OCI-LY1 (cell line): ENCODE measurements at regions not wholly inside any gene's neighbourhood (a gene's known extent, or its start where the extent isn't known, plus 50 kb on each side); places are given as distances from the start of the nearest gene placed in this dataset.

ENCODE experiments used
- H2AFZ ChIP-seq: fragments of 200-600 bp; sonication (generic), shearing (Covaris generic); 2 replicates; pipeline ENCODE4 v1.6.0; 2014; ENCODE audit warnings: antibody characterized with exemption, mild to moderate bottlenecking, low read length
- H3F3A ChIP-seq: fragments of 200-600 bp; sonication (generic), shearing (Covaris generic); 2 replicates; pipeline ENCODE4 v1.6.0; 2014; ENCODE audit warnings: mild to moderate bottlenecking, antibody characterized with exemption, low read length, moderate library complexity; ENCODE audit not compliant: insufficient read depth
- H3K27ac ChIP-seq: fragments of 200-600 bp; sonication (generic); 2 replicates; pipeline ENCODE4 v1.5.1; 2014; ENCODE audit warnings: low read length, mixed run types, mild to moderate bottlenecking, low read depth; ENCODE audit not compliant: poor library complexity, severe bottlenecking
- H3K27me3 ChIP-seq: fragments of 200-600 bp; sonication (generic); 2 replicates; pipeline ENCODE4 v1.6.0; 2014; ENCODE audit warnings: antibody characterized with exemption, mild to moderate bottlenecking, low read length, moderate library complexity; ENCODE audit not compliant: insufficient read depth
- H3K36me3 ChIP-seq: fragments of 200-600 bp; sonication (generic); 2 replicates; pipeline ENCODE4 v1.6.1; 2014; ENCODE audit warnings: mild to moderate bottlenecking, antibody characterized with exemption, low read length, moderate library complexity, mixed read lengths; ENCODE audit not compliant: insufficient read depth
- H3K4me1 ChIP-seq: fragments of 200-600 bp; sonication (generic); 2 replicates; pipeline ENCODE4 v1.5.1; 2014; ENCODE audit warnings: mild to moderate bottlenecking, low read length, moderate library complexity; ENCODE audit not compliant: insufficient read depth, severe bottlenecking
- H3K4me2 ChIP-seq: fragments of 200-600 bp; sonication (generic), shearing (Covaris generic); 2 replicates; pipeline ENCODE4 v1.6.1; 2014; ENCODE audit warnings: low read length
- H3K4me3 ChIP-seq: fragments of 200-600 bp; sonication (generic); 2 replicates; pipeline ENCODE4 v1.5.1; 2014; ENCODE audit warnings: low read length, low read depth, mild to moderate bottlenecking, mixed read lengths; ENCODE audit not compliant: poor library complexity, severe bottlenecking
- H3K79me2 ChIP-seq: fragments of 200-600 bp; shearing (Covaris generic); 2 replicates; pipeline ENCODE4 v1.6.1; 2016; ENCODE audit warnings: mixed run types, low read length, mixed read lengths; ENCODE audit not compliant: insufficient read depth
- H3K9ac ChIP-seq: fragments of 200-600 bp; sonication (generic), shearing (Covaris generic); 2 replicates; pipeline ENCODE4 v1.6.1; 2014; ENCODE audit warnings: mild to moderate bottlenecking, low read length, mixed read lengths
- H3K9me2 ChIP-seq: fragments of 200-600 bp; sonication (generic), shearing (Covaris generic); 2 replicates; pipeline ENCODE4 v1.6.1; 2014; ENCODE audit warnings: low read depth, mild to moderate bottlenecking, low read length, mixed read lengths
- H3K9me3 ChIP-seq: fragments of 200-600 bp; shearing (Covaris generic); 2 replicates; pipeline ENCODE4 v1.6.1; 2014; ENCODE audit warnings: low read length, mixed read lengths
- H4K20me1 ChIP-seq: fragments of 200-600 bp; sonication (generic), shearing (Covaris generic); 2 replicates; pipeline ENCODE4 v1.6.0; 2016; ENCODE audit warnings: mild to moderate bottlenecking, low read length; ENCODE audit not compliant: insufficient read depth
- CTCF ChIP-seq: fragments of 200-600 bp; sonication (generic), shearing (Covaris generic); IDR thresholded peaks from 2 replicates; pipeline ENCODE4 v1.5.1; 2017; ENCODE audit warnings: mild to moderate bottlenecking, antibody characterized with exemption, low read length, moderate library complexity, mixed read lengths
- EZH2 ChIP-seq: fragments of 200-600 bp; sonication (generic), shearing (Covaris generic); IDR thresholded peaks from 2 replicates; pipeline ENCODE4 v1.8.0; 2017; ENCODE audit warnings: borderline replicate concordance, mixed run types, mild to moderate bottlenecking, antibody characterized with exemption, low read length, moderate library complexity, mixed read lengths

- TF ChIP-seq EZH2 (no peak), CTCF (no peak)
- Histone ChIP-seq H3K4me1 (no peaks in the 10 kb centered on the region), H3K27me3 (no peaks in the 10 kb centered on the region), H3K36me3 (no peaks in the 10 kb centered on the region), H3K9me2 (no peaks in the 10 kb centered on the region), H3K4me3 (no peak overlapping the region), H3K9me3 (no peaks in the 10 kb centered on the region), H3F3A (no peaks in the 10 kb centered on the region), H3K9ac (no peak overlapping the region), H2AFZ (no peak overlapping the region), H4K20me1 (no peaks in the 10 kb centered on the region), H3K27ac (no peak overlapping the region), H3K4me2 (no peak overlapping the region), H3K79me2 (no peaks in the 10 kb centered on the region)
Observed at GRCh38 chr16:80198311-80199299, 342.2 kb upstream of the DYNLRB2 start.

GRCh38 chr16:80197741-80198201, 343.0 kb upstream of the DYNLRB2 start:
- Histone ChIP-seq H3K9me3 (no peaks in the 10 kb centered on the region), H2AFZ (no peak overlapping the region), H3K27me3 (no peaks in the 10 kb centered on the region), H3K9me2 (no peaks in the 10 kb centered on the region), H3K4me3 (no peak overlapping the region), H3K9ac (no peak overlapping the region), H3K79me2 (no peaks in the 10 kb centered on the region), H3K4me1 (no peaks in the 10 kb centered on the region), H3K27ac (no peak overlapping the region), H3K36me3 (no peaks in the 10 kb centered on the region), H3F3A (no peaks in the 10 kb centered on the region), H3K4me2 (no peak overlapping the region), H4K20me1 (no peaks in the 10 kb centered on the region)
- TF ChIP-seq EZH2: no peak
- no peak for TF ChIP-seq CTCF

- no peaks in the 10 kb centered on the region for H3F3A ChIP-seq
- no peaks in the 10 kb centered on the region for H3K9me2 ChIP-seq
- H3K27me3 ChIP-seq: no peaks in the 10 kb centered on the region
- no peaks in the 10 kb centered on the region for H3K4me1 ChIP-seq
- no peak overlapping the region for H3K4me3 ChIP-seq
- H3K4me2 ChIP-seq: no peak overlapping the region
- H2AFZ ChIP-seq: no peak overlapping the region
- TF ChIP-seq CTCF (no peak), EZH2 (no peak)
- H3K79me2 ChIP-seq: no peaks in the 10 kb centered on the region
- no peaks in the 10 kb centered on the region for H4K20me1 ChIP-seq
- H3K36me3 ChIP-seq: no peaks in the 10 kb centered on the region
- H3K27ac ChIP-seq: no peak overlapping the region
- H3K9me3 ChIP-seq: no peaks in the 10 kb centered on the region
- no peak overlapping the region for H3K9ac ChIP-seq
Observed at GRCh38 chr16:80191928-80192327, 348.9 kb upstream of the DYNLRB2 start.
